Type B pancreatic cell (in vitro differentiated cells): ENCODE measurements at regions not wholly inside any gene's neighbourhood (a gene's known extent, or its start where the extent isn't known, plus 50 kb on each side); places are given as distances from the start of the nearest gene placed in this dataset.
"Not testable (repeated sequence)": the region's sequence is repeated elsewhere in the genome, so short reads cannot be mapped to it uniquely, and the experiment has no call there.

ENCODE experiments used
- DNase-seq: peaks from one replicate; pipeline ENCODE4 v3.0.0; 2021; ENCODE audit warnings: mixed read lengths; ENCODE audit not compliant: unreplicated experiment; ENCODE audit errors: extremely low spot score
- H3K27ac Mint-ChIP-seq: 2 replicates; pipeline ENCODE4 v1.8.0; 2021; ENCODE audit warnings: mild to moderate bottlenecking, mixed read lengths
- H3K27me3 Mint-ChIP-seq: 2 replicates; pipeline ENCODE4 v1.8.0; 2021; ENCODE audit warnings: mixed read lengths
- H3K36me3 Mint-ChIP-seq: 2 replicates; pipeline ENCODE4 v1.8.0; 2021; ENCODE audit warnings: mixed read lengths
- H3K4me1 Mint-ChIP-seq: one replicate; pipeline ENCODE4 v1.8.0; 2021; ENCODE audit warnings: mixed read lengths; ENCODE audit not compliant: unreplicated experiment
- H3K4me3 Mint-ChIP-seq: 2 replicates; pipeline ENCODE4 v1.8.0; 2021; ENCODE audit warnings: mild to moderate bottlenecking, mixed read lengths
- H3K9me3 Mint-ChIP-seq: 2 replicates; pipeline ENCODE4 v1.8.0; 2021; ENCODE audit warnings: mixed read lengths
- CTCF ChIP-seq: fragments of 200-600 bp; sonication (generic); conservative IDR thresholded peaks from 2 replicates; pipeline ENCODE4 v1.5.0; 2021; ENCODE audit warnings: antibody characterized with exemption, mild to moderate bottlenecking

GRCh38 chr1:80318108-80318507 is 1311.6 kb upstream of the ADGRL4 start:
- H3K27me3 Mint-ChIP-seq = peaks cover 3% of the 10 kb centered on the region
- DNase-seq = no peak
- no peak overlapping the region for H3K27ac Mint-ChIP-seq
- no peak for TF ChIP-seq CTCF
- no peaks in the 10 kb centered on the region for H3K9me3 Mint-ChIP-seq
- H3K4me1 Mint-ChIP-seq = no peaks in the 10 kb centered on the region
- H3K36me3 Mint-ChIP-seq = no peaks in the 10 kb centered on the region
- H3K4me3 Mint-ChIP-seq = no peak overlapping the region

GRCh38 chr1:80310703-80311245 is 1304.2 kb upstream of the ADGRL4 start:
- Mint-ChIP-seq H3K4me3 (no peak overlapping the region), H3K27me3 (peaks cover 3% of the 10 kb centered on the region), H3K4me1 (peaks cover 4% of the 10 kb centered on the region), H3K36me3 (no peaks in the 10 kb centered on the region), H3K9me3 (peaks cover 5% of the 10 kb centered on the region), H3K27ac (no peak overlapping the region)
- DNase-seq = no peak
- TF ChIP-seq CTCF = no peak

- no peaks in the 10 kb centered on the region for H3K4me1 Mint-ChIP-seq
- H3K27me3 Mint-ChIP-seq = no peaks in the 10 kb centered on the region
- no peak for TF ChIP-seq CTCF
- H3K9me3 Mint-ChIP-seq = peaks cover 5% of the 10 kb centered on the region
- no peak for DNase-seq
- no peak overlapping the region for H3K27ac Mint-ChIP-seq
- H3K36me3 Mint-ChIP-seq = no peaks in the 10 kb centered on the region
- no peak overlapping the region for H3K4me3 Mint-ChIP-seq
Measured at GRCh38 chr1:80305466-80305865, 1298.9 kb upstream of the ADGRL4 start.

- TF ChIP-seq CTCF = no peak
- H3K4me3 Mint-ChIP-seq = no peak overlapping the region
- no peaks in the 10 kb centered on the region for H3K9me3 Mint-ChIP-seq
- H3K4me1 Mint-ChIP-seq = no peaks in the 10 kb centered on the region
- no peaks in the 10 kb centered on the region for H3K27me3 Mint-ChIP-seq
- H3K27ac Mint-ChIP-seq = no peak overlapping the region
- no peak for DNase-seq
- no peaks in the 10 kb centered on the region for H3K36me3 Mint-ChIP-seq
Measured at GRCh38 chr1:80293818-80294217, 1287.3 kb upstream of the ADGRL4 start.

GRCh38 chr1:80288750-80289149 is 1282.2 kb upstream of the ADGRL4 start:
- not testable (repeated sequence) for H3K27me3 Mint-ChIP-seq, H3K9me3 Mint-ChIP-seq, H3K36me3 Mint-ChIP-seq

GRCh38 chr1:80282536-80282935 is 1276.0 kb upstream of the ADGRL4 start:
- no peak for TF ChIP-seq CTCF
- H3K9me3 Mint-ChIP-seq = no peaks in the 10 kb centered on the region
- no peak for DNase-seq
- H3K4me1 Mint-ChIP-seq = no peaks in the 10 kb centered on the region
- no peak overlapping the region for H3K4me3 Mint-ChIP-seq
- no peaks in the 10 kb centered on the region for H3K36me3 Mint-ChIP-seq
- no peak overlapping the region for H3K27ac Mint-ChIP-seq
- no peaks in the 10 kb centered on the region for H3K27me3 Mint-ChIP-seq

More at GRCh38 chr1:80288750-80289149, 1282.2 kb upstream of the ADGRL4 start:
- not testable (repeated sequence) for H3K27ac Mint-ChIP-seq, DNase-seq, H3K4me1 Mint-ChIP-seq, H3K4me3 Mint-ChIP-seq
